G401 (cell line): ENCODE measurements at regions not wholly inside any gene's neighbourhood (a gene's known extent, or its start where the extent isn't known, plus 50 kb on each side); places are given as distances from the start of the nearest gene placed in this dataset.
"Not testable (repeated sequence)": the region's sequence is repeated elsewhere in the genome, so short reads cannot be mapped to it uniquely, and the experiment has no call there.

Experiments used
- DNase-seq: peaks from one replicate; pipeline ENCODE4 v3.0.0-alpha.2; 2015; ENCODE audit warnings: low spot score
- in situ Hi-C: cut with HindIII; loops from 2 replicates; pipeline ENCODE4 v1.10.0; 2016; ENCODE audit warnings: low sequenced_read_pairs, mixed read lengths

GRCh38 chr9:43089337-43089736, 905.9 kb downstream of the SPATA31A6 start:
- DNase-seq, in situ Hi-C loops: not testable (repeated sequence)

GRCh38 chr9:43110376-43110775, 926.9 kb downstream of the SPATA31A6 start:
- in situ Hi-C loops, DNase-seq: not testable (repeated sequence)

DNA sequence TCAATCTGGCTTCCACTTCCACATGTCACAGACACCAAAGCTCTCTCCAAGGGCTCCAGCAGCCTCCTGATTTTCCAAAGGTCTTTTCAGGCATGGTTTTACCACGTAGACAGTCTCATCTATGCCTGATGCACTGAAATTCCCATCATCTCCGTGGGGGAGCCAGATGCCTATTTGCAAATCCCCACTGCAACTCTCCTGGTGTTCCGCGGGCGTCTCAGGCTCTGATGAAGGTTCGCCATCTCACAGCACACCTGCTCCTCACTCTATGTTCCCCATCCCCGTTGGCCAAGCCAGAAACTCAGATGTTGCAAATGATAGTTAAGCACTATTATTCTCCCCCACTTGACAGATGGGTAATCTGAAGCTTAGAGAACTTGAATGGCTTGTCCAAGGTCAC, 929.4 kb downstream of the SPATA31A6 start:
- in situ Hi-C loops, DNase-seq: not testable (repeated sequence)

DNA sequence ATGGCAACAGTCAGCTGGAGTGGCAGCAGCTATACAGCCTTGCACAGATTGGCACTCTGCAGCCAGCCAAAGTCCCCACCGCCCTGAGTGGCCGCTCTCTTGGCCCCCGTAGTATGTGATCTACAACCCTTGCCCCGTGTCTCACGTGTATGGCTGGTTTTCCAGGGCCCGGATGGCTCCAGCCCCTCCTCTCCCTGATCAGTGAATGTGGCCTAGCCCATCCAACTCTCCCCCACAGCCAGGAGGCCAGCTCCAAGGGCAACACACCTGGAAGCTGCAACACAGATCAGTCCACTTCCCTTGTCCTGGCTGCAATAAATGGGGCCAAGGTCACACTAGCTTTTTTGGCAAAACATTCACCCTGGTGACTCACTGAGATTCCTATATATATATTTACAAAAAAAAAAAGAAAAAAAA, 932.4 kb downstream of the SPATA31A6 start:
- in situ Hi-C loops, DNase-seq: not testable (repeated sequence)

GRCh38 chr9:43118088-43118865, 934.8 kb downstream of the SPATA31A6 start:
- in situ Hi-C loops, DNase-seq: not testable (repeated sequence)

GRCh38 chr9:43119565-43119964, 936.1 kb downstream of the SPATA31A6 start:
- DNase-seq, in situ Hi-C loops: not testable (repeated sequence)

DNA sequence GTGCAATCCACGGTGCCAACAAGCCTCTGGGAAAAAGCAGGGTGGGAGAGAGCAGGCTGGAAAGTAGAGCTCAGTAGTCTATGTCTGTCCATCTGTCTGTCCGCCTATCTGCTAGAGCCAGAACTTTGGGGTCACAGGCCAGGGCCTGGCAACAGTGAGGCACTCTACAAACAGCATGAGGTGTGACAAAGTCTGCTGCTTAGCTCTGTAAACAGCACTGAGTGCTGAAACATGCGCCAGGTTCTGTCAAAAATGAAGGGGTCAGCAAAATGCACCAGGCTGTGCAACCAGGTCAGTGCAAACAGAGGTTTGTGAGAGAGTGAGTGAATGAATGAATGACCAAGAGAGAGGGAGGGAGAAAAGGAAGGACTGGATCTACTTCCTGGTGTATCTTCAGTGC, 936.5 kb downstream of the SPATA31A6 start:
- DNase-seq, in situ Hi-C loops: not testable (repeated sequence)

- in situ Hi-C loops, DNase-seq: not testable (repeated sequence)
These were observed 942.4 kb downstream of the SPATA31A6 start for GRCh38 chr9:43125894-43126293.

DNA sequence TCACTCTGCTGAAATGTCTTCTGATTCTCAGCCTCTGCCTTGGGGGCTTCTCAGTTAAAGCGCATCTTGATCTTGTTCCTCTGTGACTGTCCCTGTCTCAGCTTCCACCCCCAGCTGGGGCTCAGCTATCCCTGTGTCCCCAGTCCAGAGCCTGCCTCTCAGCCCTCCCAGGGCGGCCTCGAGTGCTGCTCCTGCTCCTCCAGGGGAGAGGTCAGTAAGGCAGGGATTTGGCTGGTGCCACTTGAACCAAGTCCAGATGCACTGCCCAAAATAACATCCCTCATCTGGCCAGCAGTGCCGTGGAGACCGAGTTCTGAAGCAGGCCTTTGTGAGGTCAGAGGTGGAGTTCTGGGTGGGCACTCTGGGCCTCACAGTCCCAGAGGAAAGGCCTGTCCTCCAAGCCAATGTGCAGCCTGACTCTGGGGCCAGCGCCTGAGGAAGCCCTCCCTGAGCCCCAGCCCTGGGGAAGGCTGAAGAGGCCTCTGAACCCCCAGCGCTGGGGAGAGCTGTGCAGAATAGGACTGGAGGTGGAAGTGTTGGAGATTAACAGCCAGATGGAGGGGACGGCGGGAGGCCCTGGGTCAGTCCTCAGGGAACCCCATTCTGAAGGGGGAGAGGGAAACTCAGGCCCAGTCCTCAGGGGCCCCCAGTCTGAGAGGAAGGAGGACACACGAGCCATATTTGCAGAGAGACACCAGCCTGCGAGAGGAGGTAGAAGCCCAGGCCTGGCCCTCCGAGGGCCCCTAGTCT, 943.7 kb downstream of the SPATA31A6 start:
- in situ Hi-C loops, DNase-seq: not testable (repeated sequence)

DNA sequence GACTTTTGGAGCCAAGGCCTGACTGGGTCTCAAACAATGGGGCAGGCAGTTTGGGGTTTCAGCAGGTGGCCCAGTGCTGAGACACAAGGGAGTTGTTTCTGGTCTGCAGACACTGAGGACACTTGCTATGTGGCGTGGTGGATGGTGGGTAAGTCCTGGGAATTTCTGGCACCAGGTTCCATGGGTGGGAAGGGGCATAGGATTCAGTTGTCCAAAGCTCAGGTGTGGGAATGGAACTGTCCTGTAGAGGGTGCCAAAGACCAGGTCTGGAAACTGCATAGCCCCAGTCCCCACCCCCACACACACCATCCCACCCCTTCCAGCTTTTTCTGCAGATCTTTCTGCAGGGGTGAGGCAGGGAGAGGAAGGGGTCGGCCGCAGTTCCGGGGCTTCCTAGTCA, 944.5 kb downstream of the SPATA31A6 start:
- DNase-seq, in situ Hi-C loops: not testable (repeated sequence)

DNA sequence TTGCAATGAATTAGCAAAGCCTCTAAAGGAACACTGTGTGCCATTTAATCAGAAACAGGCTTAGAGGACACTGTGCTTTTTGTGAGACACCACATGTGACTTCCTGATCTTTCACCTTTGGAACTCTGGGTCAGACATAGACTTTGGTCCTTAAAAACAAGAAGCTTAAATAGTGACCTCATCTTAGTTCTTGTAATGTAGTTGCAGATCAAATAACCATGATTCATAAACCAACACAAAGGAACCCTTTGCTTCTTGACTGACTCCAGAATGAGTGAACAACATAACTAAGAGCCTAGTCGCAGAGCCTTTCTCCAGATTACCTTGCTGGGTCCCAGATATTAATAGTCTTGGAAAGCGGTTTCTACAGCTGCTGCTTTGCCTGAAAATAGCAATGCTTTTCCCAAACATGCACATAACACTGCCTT, 947.3 kb downstream of the SPATA31A6 start:
- DNase-seq = not testable (repeated sequence)

GRCh38 chr9:43135440-43135839, 952.0 kb downstream of the SPATA31A6 start:
- in situ Hi-C loops = not testable (repeated sequence)

More for the DNA sequence above, 947.3 kb downstream of the SPATA31A6 start:
- in situ Hi-C loops = not testable (repeated sequence)

DNA sequence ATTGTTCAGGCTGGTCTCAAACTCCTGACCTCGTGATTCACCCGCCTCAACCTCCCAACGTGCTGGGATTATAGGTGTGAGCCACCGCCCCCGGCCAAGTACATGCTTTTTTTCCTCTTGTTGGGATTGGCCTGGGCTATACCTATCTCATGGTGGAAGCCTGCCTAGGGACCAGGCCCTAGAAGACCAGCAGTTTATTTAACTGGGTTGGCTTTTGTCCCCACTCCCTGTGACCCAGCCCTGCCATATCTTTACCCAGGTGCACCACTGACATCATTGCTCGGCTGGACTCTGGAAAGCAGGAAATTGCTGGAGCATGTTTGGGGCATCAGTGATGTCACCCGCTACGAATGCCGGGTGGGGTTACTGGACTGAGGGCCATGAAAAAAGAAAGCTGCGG, 955.5 kb downstream of the SPATA31A6 start:
- in situ Hi-C loops = not testable (repeated sequence)
- DNase-seq = peak; percentile 3

More at GRCh38 chr9:43135440-43135839, 952.0 kb downstream of the SPATA31A6 start:
- DNase-seq = peak; percentile 15

- DNase-seq, in situ Hi-C loops: not testable (repeated sequence)
These were observed 955.9 kb downstream of the SPATA31A6 start for GRCh38 chr9:43139349-43139748.

- DNase-seq = peak; percentile 9
- in situ Hi-C loops = not testable (repeated sequence)
These were observed 956.6 kb downstream of the SPATA31A6 start for GRCh38 chr9:43139878-43140608.
